ENCODE measurements at regions not wholly inside any gene's neighbourhood (a gene's known extent, or its start where the extent isn't known, plus 50 kb on each side); places are given as distances from the start of the nearest gene placed in this dataset.
"Not testable (repeated sequence)": the region's sequence is repeated elsewhere in the genome, so short reads cannot be mapped to it uniquely, and the experiment has no call there.

GRCh38 chrX:51125743-51126142 is 206.9 kb upstream of the NUDT10 start:
- POLR2A ChIA-PET; intact Hi-C loops (cut with micrococcal nuclease; ENCODE audit: unreplicated experiment); H3K4me1 ChIP-seq (ENCODE audit: control insufficient read depth, insufficient read depth, low read length); H3K79me2 ChIP-seq (ENCODE audit: control insufficient read depth, insufficient read depth, low read length); H3K9ac ChIP-seq (ENCODE audit: control insufficient read depth, insufficient read depth, low read length); H4K20me1 ChIP-seq (ENCODE audit: control insufficient read depth, insufficient read depth); ATAC-seq; SMC1A ChIA-PET (ENCODE audit: uncharacterized antibody, unreplicated experiment); H2AFZ ChIP-seq (ENCODE audit: control insufficient read depth, low read depth, low read length); RAD21 ChIA-PET (ENCODE audit: unreplicated experiment); H3K4me2 ChIP-seq (ENCODE audit: control insufficient read depth, insufficient read depth); H3K27me3 ChIP-seq (replicated peaks in 1 of 2; ENCODE audit: control insufficient read depth in 2 of 2, insufficient read depth in 2 of 2, low read length in 1 of 2); H3K36me3 ChIP-seq (ENCODE audit: control insufficient read depth in 2 of 2, insufficient read depth in 2 of 2, low read length in 1 of 2); DNase-seq (ENCODE audit: low read depth, low spot score); H3K27ac ChIP-seq (ENCODE audit: control insufficient read depth, insufficient read depth); H3K9me3 ChIP-seq (replicated peaks; ENCODE audit: control insufficient read depth, insufficient read depth, low read length); CTCF ChIA-PET; FAIRE-seq; in situ Hi-C loops (cut with MboI); BruUV-seq (replicated peaks); H3K4me3 ChIP-seq: not testable (repeated sequence)
- WGBS (ENCODE audit: insufficient coverage, insufficient replicate concordance, low lambda C conversion rate, missing lambda C conversion rate) = 14% methylated on average over 4 of the region's 4 CpGs

- H3K9me3 ChIP-seq (replicated peaks; ENCODE audit: control insufficient read depth, insufficient read depth, low read length) = no peaks in the 10 kb centered on the region
- H3K4me2 ChIP-seq (ENCODE audit: control insufficient read depth, insufficient read depth) = no peak overlapping the region
- BruUV-seq (replicated peaks) = no TSS peak
- SMC1A ChIA-PET (ENCODE audit: uncharacterized antibody, unreplicated experiment) = interaction anchor here (0.7 kb wide), 1 partner anchor 234 kb away, joined by 3 read pairs; no protein-coding TSS in a partner anchor
- ATAC-seq (peak; percentile 92), FAIRE-seq (no peak), DNase-seq (ENCODE audit: low read depth, low spot score) (peak; percentile 1)
- RAD21 ChIA-PET (ENCODE audit: unreplicated experiment) = no interaction called here
- no peaks in the 10 kb centered on the region for H4K20me1 ChIP-seq (ENCODE audit: control insufficient read depth, insufficient read depth)
- in situ Hi-C loops (cut with MboI) = no loop called here
- H3K4me3 ChIP-seq = no peak overlapping the region
- no peak for TF ChIP-seq LARP7 (IDR thresholded peaks at IDR 0.05)
- TF ChIP-seq WRNIP1 (IDR thresholded peaks at IDR 0.05; ENCODE audit: borderline replicate concordance, low read depth, low read length) = no peak
- no peak for TF ChIP-seq EGR1 (IDR thresholded peaks at IDR 0.05; ENCODE audit: borderline replicate concordance in 1 of 2, low read depth in 2 of 2, low read length in 2 of 2)
- TF ChIP-seq CEBPB (IDR thresholded peaks at IDR 0.05; ENCODE audit: borderline replicate concordance in 1 of 2, low read depth in 2 of 2, low read length in 2 of 2) = no peak
- no peak for TF ChIP-seq CHD4 (IDR thresholded peaks at IDR 0.05)
- TF ChIP-seq SMC3 (IDR thresholded peaks at IDR 0.05; ENCODE audit: borderline replicate concordance, low read length) = peak; percentile 45; the same call in 1 of the 2 replicates
- peak; percentile 65 for TF ChIP-seq RAD21 (IDR thresholded peaks at IDR 0.05; ENCODE audit: insufficient read depth, low read depth, low read length)
- peak; percentile 65 to 80 (median 78) for TF ChIP-seq CTCF (IDR thresholded peaks at IDR 0.05 in 2 of 3, conservative IDR thresholded peaks at IDR 0.05 in 1 of 3; ENCODE audit: control insufficient read depth in 2 of 3, extremely low read depth in 1 of 3, insufficient read depth in 1 of 3, low read depth in 3 of 3, low read length in 3 of 3)
- no peaks in the 10 kb centered on the region for H3K79me2 ChIP-seq (ENCODE audit: control insufficient read depth, insufficient read depth, low read length)
- no peak overlapping the region for H2AFZ ChIP-seq (ENCODE audit: control insufficient read depth, low read depth, low read length)
- intact Hi-C loops (cut with micrococcal nuclease; ENCODE audit: unreplicated experiment) = loop anchor here (2.0 to 5.0 kb wide), 2 partner anchors 276 to 317 kb away; no protein-coding TSS in a partner anchor
- CTCF ChIA-PET = interaction anchor here (1.0 to 1.6 kb wide), 3 partner anchors 10 to 316 kb away, joined by 5 to 14 read pairs (median 6); no protein-coding TSS in a partner anchor
- POLR2A ChIA-PET = no interaction called here
- no peaks in the 10 kb centered on the region for H3K4me1 ChIP-seq (ENCODE audit: control insufficient read depth, insufficient read depth, low read length)
- no peaks in the 10 kb centered on the region for H3K27me3 ChIP-seq (replicated peaks in 1 of 2; ENCODE audit: control insufficient read depth in 2 of 2, insufficient read depth in 2 of 2, low read length in 1 of 2)
- H3K9ac ChIP-seq (ENCODE audit: control insufficient read depth, insufficient read depth, low read length) = no peak overlapping the region
- WGBS (ENCODE audit: insufficient coverage, insufficient replicate concordance, low lambda C conversion rate, missing lambda C conversion rate) = 21% methylated on average over 3 of the region's 3 CpGs
- no peak overlapping the region for H3K27ac ChIP-seq (ENCODE audit: control insufficient read depth, insufficient read depth)
- no peaks in the 10 kb centered on the region for H3K36me3 ChIP-seq (ENCODE audit: control insufficient read depth in 2 of 2, insufficient read depth in 2 of 2, low read length in 1 of 2)
Observed at GRCh38 chrX:51144828-51145442, 187.7 kb upstream of the NUDT10 start.

Data from GM12878 (cell line).